H1 (cell line): ENCODE measurements at regions not wholly inside any gene's neighbourhood (a gene's known extent, or its start where the extent isn't known, plus 50 kb on each side); places are given as distances from the start of the nearest gene placed in this dataset.

Experiments
- CTCF ChIA-PET: fragments of 300-600 bp; sonication (Branson Sonifier 250); formaldehyde crosslinking; loops from one replicate; lab custom pipeline; 2021; ENCODE audit not compliant: partially characterized antibody; lab: Charles Lee
- POLR2A ChIA-PET: fragments of 300-600 bp; sonication (Branson Sonifier 250); formaldehyde crosslinking; loops from one replicate; lab custom pipeline; 2021; ENCODE audit warnings: inconsistent platforms; ENCODE audit not compliant: partially characterized antibody; lab: Charles Lee
- DNase-seq, 2 experiments: peaks; one replicate each; pipeline versions ENCODE4 v3.0.0 to v3.0.0-alpha.2; 2010 to 2022; ENCODE audit warnings: low spot score in 2 of 2, low read depth in 1 of 2, mixed read lengths in 1 of 2
- FAIRE-seq: peaks from 2 replicates; lab custom pipeline; 2011; peaks lifted over from hg19 to GRCh38; lab: Jason Lieb, UNC
- H2AFZ ChIP-seq: 2 replicates; pipeline ENCODE4 v1.8.1; 2012; ENCODE audit warnings: low read length, inconsistent platforms
- H2AK5ac ChIP-seq: 2 replicates; pipeline ENCODE4 v1.6.1; 2013; ENCODE audit warnings: low read depth, low read length
- H2BK120ac ChIP-seq: replicated peaks from 2 replicates; pipeline ENCODE3; 2013; ENCODE audit warnings: low read depth, low read length, inconsistent platforms
- H2BK12ac ChIP-seq: 2 replicates; pipeline ENCODE4 v1.6.1; 2013; ENCODE audit warnings: low read depth, low read length
- H2BK15ac ChIP-seq: 2 replicates; pipeline ENCODE4 v1.6.1; 2013; ENCODE audit warnings: low read length
- H2BK20ac ChIP-seq: 2 replicates; pipeline ENCODE4 v1.6.1; 2013; ENCODE audit warnings: low read length
- H2BK5ac ChIP-seq: 2 replicates; pipeline ENCODE4 v1.6.1; 2013; ENCODE audit warnings: low read depth, low read length
- H3K14ac ChIP-seq: 2 replicates; pipeline ENCODE4 v1.6.1; 2013; ENCODE audit warnings: inconsistent platforms; ENCODE audit not compliant: insufficient read length
- H3K18ac ChIP-seq: 2 replicates; pipeline ENCODE4 v1.6.1; 2013; ENCODE audit warnings: low read length; ENCODE audit errors: extremely low read depth
- H3K23ac ChIP-seq: 2 replicates; pipeline ENCODE4 v1.6.1; 2013; ENCODE audit warnings: inconsistent platforms; ENCODE audit not compliant: insufficient read length
- H3K23me2 ChIP-seq: 2 replicates; pipeline ENCODE4 v1.6.1; 2013; ENCODE audit warnings: low read depth, low read length
- H3K27ac ChIP-seq: 2 replicates; pipeline ENCODE4 v1.6.1; 2011; ENCODE audit warnings: low read depth, low read length, inconsistent platforms
- H3K27me3 ChIP-seq, 4 experiments: replicated peaks in 1 of 4; 1 replicate in 1 of 4; 2 replicates in 3 of 4; pipeline versions ENCODE4 v1.6.1 to v1.8.1; 2011 to 2013; ENCODE audit warnings: low read length in 3 of 4, mild to moderate bottlenecking in 3 of 4, inconsistent platforms in 2 of 4, mixed read lengths in 2 of 4, moderate library complexity in 1 of 4; ENCODE audit not compliant: control insufficient read depth in 3 of 4, insufficient read depth in 3 of 4; ENCODE audit errors: extremely low read depth in 1 of 4
- H3K36me3 ChIP-seq, 4 experiments: 2 replicates each; pipeline versions ENCODE4 v1.6.1 to v1.8.1; 2011 to 2013; ENCODE audit warnings: mild to moderate bottlenecking in 4 of 4, low read length in 3 of 4, moderate library complexity in 2 of 4, control low read depth in 1 of 4, inconsistent platforms in 1 of 4; ENCODE audit not compliant: insufficient read depth in 4 of 4, control insufficient read depth in 2 of 4
- H3K4ac ChIP-seq: replicated peaks from 2 replicates; pipeline ENCODE3; 2013; ENCODE audit warnings: low read length, low read depth, mixed read lengths, inconsistent platforms; ENCODE audit not compliant: insufficient read length
- H3K4me1 ChIP-seq, 4 experiments: replicated peaks in 1 of 4; 1 replicate in 1 of 4; 2 replicates in 3 of 4; pipeline versions ENCODE4 v1.6.1 to v1.8.1; 2011 to 2013; ENCODE audit warnings: low read length in 3 of 4, inconsistent platforms in 2 of 4, mixed read lengths in 1 of 4; ENCODE audit not compliant: insufficient read depth in 4 of 4, control insufficient read depth in 3 of 4
- H3K4me2 ChIP-seq, 2 experiments: 2 replicates each; pipeline versions ENCODE4 v1.6.1 to v1.8.1; 2011 to 2013; ENCODE audit warnings: low read depth in 2 of 2, low read length in 2 of 2, control low read depth in 1 of 2, inconsistent platforms in 1 of 2, mild to moderate bottlenecking in 1 of 2; ENCODE audit not compliant: insufficient read depth in 1 of 2
- H3K4me3 ChIP-seq, 4 experiments: fragments of 200-600, 300-600 bp in 1 of 4; sonication (generic), shearing (Covaris generic), sonication (Bioruptor Twin) in 1 of 4; 2 replicates each; pipeline versions ENCODE4 v1.5.1 to v1.8.1; 2011 to 2016; ENCODE audit warnings: low read length in 4 of 4, low read depth in 3 of 4, control low read depth in 2 of 4, inconsistent platforms in 2 of 4, mild to moderate bottlenecking in 2 of 4, mixed read lengths in 1 of 4, moderate library complexity in 1 of 4; ENCODE audit not compliant: insufficient read depth in 2 of 4; ENCODE audit errors: extremely low read depth in 1 of 4
- H3K56ac ChIP-seq: replicated peaks from 2 replicates; pipeline ENCODE3; 2013; ENCODE audit warnings: low read depth, mild to moderate bottlenecking, mixed read lengths, low read length, inconsistent platforms; ENCODE audit not compliant: insufficient read length
- H3K79me1 ChIP-seq: 2 replicates; pipeline ENCODE4 v1.6.1; 2013; ENCODE audit warnings: low read depth, low read length, control low read depth
- H3K79me2 ChIP-seq, 2 experiments: 2 replicates each; pipeline versions ENCODE4 v1.6.1 to v1.8.1; 2012 to 2013; ENCODE audit warnings: low read length in 2 of 2, mild to moderate bottlenecking in 2 of 2, inconsistent platforms in 1 of 2; ENCODE audit not compliant: insufficient read depth in 2 of 2, control insufficient read depth in 1 of 2
- H3K9ac ChIP-seq, 4 experiments: replicated peaks in 1 of 4; 1 replicate in 1 of 4; 2 replicates in 3 of 4; pipeline versions ENCODE4 v1.6.1 to v1.8.1; 2011 to 2013; ENCODE audit warnings: low read depth in 3 of 4, low read length in 3 of 4, control low read depth in 2 of 4, mild to moderate bottlenecking in 2 of 4, moderate library complexity in 2 of 4, inconsistent platforms in 1 of 4; ENCODE audit errors: extremely low read depth in 1 of 4
- H3K9me3 ChIP-seq, 2 experiments: 2 replicates each; pipeline versions ENCODE4 v1.6.1 to v1.8.1; 2012 to 2013; ENCODE audit warnings: mild to moderate bottlenecking in 2 of 2, moderate library complexity in 2 of 2, control low read depth in 1 of 2, inconsistent platforms in 1 of 2, low read depth in 1 of 2, low read length in 1 of 2, mixed read lengths in 1 of 2; ENCODE audit not compliant: insufficient read depth in 2 of 2
- H4K20me1 ChIP-seq, 2 experiments: replicated peaks in 1 of 2; 2 replicates each; pipeline versions ENCODE3 to v1.8.1; 2011 to 2013; ENCODE audit warnings: inconsistent platforms in 2 of 2, low read length in 2 of 2, mild to moderate bottlenecking in 1 of 2; ENCODE audit not compliant: insufficient read depth in 2 of 2, control insufficient read depth in 1 of 2
- H4K5ac ChIP-seq: 2 replicates; pipeline ENCODE4 v1.6.1; 2013; ENCODE audit warnings: low read length, low read depth, mixed read lengths, inconsistent platforms; ENCODE audit not compliant: insufficient read length
- H4K8ac ChIP-seq: 2 replicates; pipeline ENCODE4 v1.8.0; 2013; ENCODE audit warnings: mild to moderate bottlenecking, moderate library complexity, low read length, inconsistent platforms; ENCODE audit not compliant: insufficient read depth; ENCODE audit errors: extremely low read depth
- H4K91ac ChIP-seq: replicated peaks from 2 replicates; pipeline ENCODE3; 2013; ENCODE audit warnings: low read length, mixed read lengths, inconsistent platforms; ENCODE audit not compliant: insufficient read length
- BACH1 ChIP-seq: IDR thresholded peaks from 2 replicates; pipeline ENCODE4 v1.6.1; 2012; ENCODE audit warnings: low read length, improper control_type of control experiment
- BRCA1 ChIP-seq: IDR thresholded peaks from 2 replicates; pipeline ENCODE4 v1.6.1; 2012; ENCODE audit warnings: low read depth, low read length, improper control_type of control experiment
- CEBPB ChIP-seq: IDR thresholded peaks from 2 replicates; pipeline ENCODE4 v1.6.1; 2012; ENCODE audit warnings: low read depth, low read length
- EP300 ChIP-seq, 2 experiments: IDR thresholded peaks; 1 replicate in 1 of 2; 2 replicates in 1 of 2; pipeline ENCODE4 v1.6.1; 2011 to 2012; ENCODE audit warnings: low read depth in 2 of 2, low read length in 2 of 2, mild to moderate bottlenecking in 2 of 2, borderline replicate concordance in 1 of 2, inconsistent platforms in 1 of 2, moderate library complexity in 1 of 2
- EZH2 ChIP-seq: fragments of 200-600 bp; sonication (generic); IDR thresholded peaks from 2 replicates; pipeline ENCODE4 v1.7.1; 2012; ENCODE audit warnings: low read depth, mild to moderate bottlenecking, moderate library complexity, low read length, inconsistent platforms; ENCODE audit not compliant: severe bottlenecking
- FOSL1 ChIP-seq: IDR thresholded peaks from 2 replicates; pipeline ENCODE4 v1.6.1; 2011; ENCODE audit warnings: mild to moderate bottlenecking, low read depth, low read length, moderate library complexity; ENCODE audit not compliant: insufficient read depth
- HDAC2 ChIP-seq, 2 experiments: fragments of 300-600 bp in 1 of 2; sonication (generic) in 1 of 2; IDR thresholded peaks; 2 replicates each; pipeline ENCODE4 v1.6.1; 2011 to 2012; ENCODE audit warnings: low read depth in 2 of 2, low read length in 2 of 2, mild to moderate bottlenecking in 2 of 2, moderate library complexity in 2 of 2, borderline replicate concordance in 1 of 2, inconsistent platforms in 1 of 2
- KDM4A ChIP-seq: IDR thresholded peaks from one replicate; pipeline ENCODE4 v1.7.1; 2012; ENCODE audit warnings: low read depth, mild to moderate bottlenecking, moderate library complexity, low read length, inconsistent platforms; ENCODE audit not compliant: severe bottlenecking
- POLR2A ChIP-seq, 2 experiments: IDR thresholded peaks; 1 replicate in 1 of 2; 2 replicates in 1 of 2; pipeline ENCODE4 v1.6.1; 2011; ENCODE audit warnings: low read depth in 2 of 2, low read length in 2 of 2, mild to moderate bottlenecking in 2 of 2; ENCODE audit errors: control extremely low read depth in 1 of 2
- SIN3A ChIP-seq, 2 experiments: IDR thresholded peaks in 1 of 2; conservative IDR thresholded peaks in 1 of 2; 2 replicates each; pipeline ENCODE4 v1.6.1; 2011 to 2012; ENCODE audit warnings: low read length in 2 of 2, improper control_type of control experiment in 1 of 2, low read depth in 1 of 2, mild to moderate bottlenecking in 1 of 2
- SIRT6 ChIP-seq: IDR thresholded peaks from one replicate; pipeline ENCODE4 v1.7.1; 2012; ENCODE audit warnings: low read length, inconsistent platforms
- SP2 ChIP-seq: IDR thresholded peaks from 2 replicates; pipeline ENCODE4 v1.6.1; 2012; ENCODE audit warnings: mild to moderate bottlenecking, low read length, inconsistent platforms
- SRF ChIP-seq: IDR thresholded peaks from 2 replicates; pipeline ENCODE4 v1.6.1; 2011; ENCODE audit warnings: mild to moderate bottlenecking, low read depth, low read length, moderate library complexity
- TAF1 ChIP-seq: IDR thresholded peaks from 2 replicates; pipeline ENCODE4 v1.6.1; 2011; ENCODE audit warnings: mild to moderate bottlenecking, low read depth, low read length
- TBP ChIP-seq: IDR thresholded peaks from 2 replicates; pipeline ENCODE4 v1.6.1; 2011; ENCODE audit warnings: low read depth, low read length, improper control_type of control experiment

- H3K27ac ChIP-seq = no peak overlapping the region
- no peak overlapping the region for H2BK120ac ChIP-seq
- H3K18ac ChIP-seq = no peak overlapping the region
- H3K4me2 ChIP-seq = no peak overlapping the region
- H3K36me3 ChIP-seq = no peaks in the 10 kb centered on the region
- H4K5ac ChIP-seq = no peak overlapping the region
- no peak overlapping the region for H3K4me3 ChIP-seq
- no peaks in the 10 kb centered on the region for H3K27me3 ChIP-seq
- no peak overlapping the region for H3K23ac ChIP-seq
- H2BK5ac ChIP-seq = no peak overlapping the region
- no peaks in the 10 kb centered on the region for H3K23me2 ChIP-seq
- no peak overlapping the region for H2AFZ ChIP-seq
- no peak for TF ChIP-seq SIRT6
- TF ChIP-seq BRCA1 = no peak
- no peak for TF ChIP-seq CEBPB
- no peak for TF ChIP-seq BACH1
- TF ChIP-seq SRF = no peak
- TF ChIP-seq KDM4A = no peak
- no peak for TF ChIP-seq SP2
- no peak for TF ChIP-seq FOSL1
- TF ChIP-seq TBP = no peak
- TF ChIP-seq SIN3A (conservative IDR thresholded peaks at IDR 0.05 in 1 of 2, IDR thresholded peaks at IDR 0.05 in 1 of 2; ENCODE audit: low read depth in 1 of 2, low read length in 2 of 2) = no peak
- no peak for TF ChIP-seq EP300 (IDR thresholded peaks at IDR 0.05; ENCODE audit: borderline replicate concordance in 1 of 2, low read depth in 2 of 2, low read length in 2 of 2)
- no peak for TF ChIP-seq TAF1
- TF ChIP-seq HDAC2 (IDR thresholded peaks at IDR 0.05; ENCODE audit: borderline replicate concordance in 1 of 2, low read depth in 2 of 2, low read length in 2 of 2) = no peak
- no peak for TF ChIP-seq EZH2
- TF ChIP-seq POLR2A (IDR thresholded peaks at IDR 0.05; ENCODE audit: control extremely low read depth in 1 of 2, low read depth in 2 of 2, low read length in 2 of 2) = no peak
- no peak overlapping the region for H3K56ac ChIP-seq
- H3K4me1 ChIP-seq = no peaks in the 10 kb centered on the region
- no peaks in the 10 kb centered on the region for H3K79me2 ChIP-seq
- H3K9ac ChIP-seq = no peak overlapping the region
- no peak overlapping the region for H4K8ac ChIP-seq
- H3K4ac ChIP-seq = no peak overlapping the region
- no peak overlapping the region for H3K14ac ChIP-seq
- no peak overlapping the region for H2BK12ac ChIP-seq
- H4K91ac ChIP-seq = no peak overlapping the region
- CTCF ChIA-PET = no interaction called here
- POLR2A ChIA-PET = no interaction called here
- H2BK15ac ChIP-seq = no peak overlapping the region
- no peak overlapping the region for H2AK5ac ChIP-seq
- FAIRE-seq = no peak
- H2BK20ac ChIP-seq = no peak overlapping the region
- no peaks in the 10 kb centered on the region for H3K79me1 ChIP-seq
- no peaks in the 10 kb centered on the region for H4K20me1 ChIP-seq
- no peaks in the 10 kb centered on the region for H3K9me3 ChIP-seq
- no peak for DNase-seq
Measured at GRCh38 chr7:10484767-10485166, 488.9 kb upstream of the PHF14 start.
